ENCODE measurements at regions not wholly inside any gene's neighbourhood (a gene's known extent, or its start where the extent isn't known, plus 50 kb on each side); places are given as distances from the start of the nearest gene placed in this dataset.

DNA sequence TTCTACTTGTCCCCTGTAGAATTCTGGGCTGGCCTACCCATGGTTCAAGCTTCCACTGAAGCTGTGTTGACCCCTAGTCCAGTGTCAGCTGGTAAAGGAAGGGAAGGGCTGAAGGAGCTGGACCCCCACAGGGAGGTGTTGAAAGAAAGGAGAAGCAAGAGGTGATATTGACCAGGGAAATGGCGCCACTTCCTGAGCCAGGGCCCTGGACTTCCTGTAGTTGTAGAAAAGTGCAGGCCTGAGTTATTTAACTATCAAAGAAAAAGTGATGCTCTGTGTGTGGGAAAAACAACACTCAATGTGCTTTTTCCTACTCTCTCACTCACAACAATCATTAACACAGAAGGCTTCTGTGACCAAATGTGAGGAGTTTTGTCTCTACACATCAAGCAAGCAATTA, 60.0 kb upstream of the IER3 start:
- CTCF ChIA-PET (ENCODE audit: low intra/inter-chr PET ratio), result no interaction called here
- Histone ChIP-seq H3K27ac (ENCODE audit: extremely low read depth, low read depth, low read length) (no peak overlapping the region), H3K27me3 (ENCODE audit: control insufficient read depth in 2 of 2, insufficient read depth in 2 of 2, low read length in 2 of 2) (no peaks in the 10 kb centered on the region), H3K79me2 (ENCODE audit: control insufficient read depth, insufficient read depth, low read length) (no peaks in the 10 kb centered on the region), H2AFZ (ENCODE audit: low read depth, low read length) (peak overlapping the region; percentile 64), H3K4me3 (no peak overlapping the region), H3K4me1 (replicated peaks in 1 of 2; ENCODE audit: control insufficient read depth in 2 of 2, insufficient read depth in 2 of 2, low read length in 2 of 2) (peaks cover 20 to 23% of the 10 kb centered on the region in 2 experiments), H3K9ac (ENCODE audit: insufficient read depth in 1 of 2, low read depth in 2 of 2, low read length in 2 of 2) (no peak overlapping the region), H3K4me2 (ENCODE audit: insufficient read depth, low read length) (no peak overlapping the region), H3K9me1 (ENCODE audit: control insufficient read depth, insufficient read depth, low read length) (no peaks in the 10 kb centered on the region), H3K36me3 (ENCODE audit: control insufficient read depth, insufficient read depth, low read length) (no peaks in the 10 kb centered on the region), H4K20me1 (replicated peaks; ENCODE audit: control insufficient read depth, insufficient read depth, low read length) (no peaks in the 10 kb centered on the region), H3K9me3 (replicated peaks; ENCODE audit: control insufficient read depth, insufficient read depth, low read depth, low read length) (no peaks in the 10 kb centered on the region)
- TF ChIP-seq PREB (CRISPR knock-in tag; IDR thresholded peaks at IDR 0.05) (no peak), EHMT2 (IDR thresholded peaks at IDR 0.05) (0 out of 2 replicates have a peak, but pooled peaks have one; percentile 39), ZNF778 (CRISPR knock-in tag; IDR thresholded peaks at IDR 0.05) (no peak)
- DNase-seq (ENCODE audit: extremely low read depth in 1 of 4, low spot score in 3 of 4) (no peak), ATAC-seq (no peak), FAIRE-seq (no peak)
- no TSS peak for BruUV-seq (replicated peaks)
- intact Hi-C loops (cut with micrococcal nuclease) (no loop called here), in situ Hi-C loops (cut with MboI) (no loop called here)
- POLR2A ChIA-PET, result interaction anchor here (0.6 to 2.9 kb wide), 3 partner anchors 9 to 35 kb away, joined by 3 to 9 read pairs (median 6); no protein-coding TSS in a partner anchor
- 85% methylated on average over 1 of the region's 1 CpG for WGBS (ENCODE audit: insufficient coverage, low coverage, missing lambda C conversion rate)

- H3K27me3 ChIP-seq (ENCODE audit: control insufficient read depth in 2 of 2, insufficient read depth in 2 of 2, low read length in 2 of 2), result no peaks in the 10 kb centered on the region
- ChIA-PET CTCF (ENCODE audit: low intra/inter-chr PET ratio) (no interaction called here), POLR2A (interaction anchor here (0.6 to 2.9 kb wide), 7 partner anchors 10 to 737 kb away, joined by 3 to 9 read pairs (median 4); no protein-coding TSS in a partner anchor)
- no peaks in the 10 kb centered on the region for H3K9me3 ChIP-seq (replicated peaks; ENCODE audit: control insufficient read depth, insufficient read depth, low read depth, low read length)
- BruUV-seq (replicated peaks), result no TSS peak
- no peaks in the 10 kb centered on the region for H3K79me2 ChIP-seq (ENCODE audit: control insufficient read depth, insufficient read depth, low read length)
- in situ Hi-C loops (cut with MboI) (no loop called here), intact Hi-C loops (cut with micrococcal nuclease) (no loop called here)
- DNase-seq (ENCODE audit: extremely low read depth in 1 of 4, low spot score in 3 of 4) (no peak), FAIRE-seq (no peak), ATAC-seq (peak; percentile 65)
- H4K20me1 ChIP-seq (replicated peaks; ENCODE audit: control insufficient read depth, insufficient read depth, low read length), result no peaks in the 10 kb centered on the region
- 47% methylated on average over 1 of the region's 1 CpG for WGBS (ENCODE audit: insufficient coverage, low coverage, missing lambda C conversion rate)
- H2AFZ ChIP-seq (ENCODE audit: low read depth, low read length), result peak overlapping the region; percentile 64
- no peak overlapping the region for H3K9ac ChIP-seq (ENCODE audit: insufficient read depth in 1 of 2, low read depth in 2 of 2, low read length in 2 of 2)
- peaks cover 22 to 26% of the 10 kb centered on the region in 2 experiments for H3K4me1 ChIP-seq (replicated peaks in 1 of 2; ENCODE audit: control insufficient read depth in 2 of 2, insufficient read depth in 2 of 2, low read length in 2 of 2)
- peak overlapping the region; percentile 29; the same call in 1 of the 2 replicates for H3K4me2 ChIP-seq (ENCODE audit: insufficient read depth, low read length)
- no peak overlapping the region for H3K4me3 ChIP-seq
- H3K27ac ChIP-seq (ENCODE audit: extremely low read depth, low read depth, low read length), result peak overlapping the region; percentile 3; the same call in 1 of the 3 replicates
- no peaks in the 10 kb centered on the region for H3K9me1 ChIP-seq (ENCODE audit: control insufficient read depth, insufficient read depth, low read length)
- H3K36me3 ChIP-seq (ENCODE audit: control insufficient read depth, insufficient read depth, low read length), result no peaks in the 10 kb centered on the region
- TF ChIP-seq SMARCA5 (IDR thresholded peaks at IDR 0.05) (0 out of 2 replicates have a peak, but pooled peaks have one; percentile 32), NRF1 (conservative IDR thresholded peaks at IDR 0.05 in 1 of 2, IDR thresholded peaks at IDR 0.05 in 1 of 2) (no peak), EP300 (IDR thresholded peaks at IDR 0.05; ENCODE audit: low read length) (peak; percentile 40; the same call in 1 of the 2 replicates), NKRF (IDR thresholded peaks at IDR 0.05; ENCODE audit: borderline replicate concordance) (no peak), CTBP1 (IDR thresholded peaks at IDR 0.05; ENCODE audit: borderline replicate concordance) (peak; percentile 73), ZNF589 (CRISPR knock-in tag; IDR thresholded peaks at IDR 0.05; ENCODE audit: low read depth) (0 out of 2 replicates have a peak, but pooled peaks have one; percentile 40), ZNF395 (CRISPR knock-in tag; IDR thresholded peaks at IDR 0.05) (peak; percentile 58; the same call in 1 of the 2 replicates), ZNF436 (CRISPR knock-in tag; IDR thresholded peaks at IDR 0.05) (no peak)
Measured at GRCh38 chr6:30802731-30803130, 58.4 kb upstream of the IER3 start.

Measured in K562 (cell line).